Mesenchymal stem cell (in vitro differentiated cells and primary cell): ENCODE measurements at regions not wholly inside any gene's neighbourhood (a gene's known extent, or its start where the extent isn't known, plus 50 kb on each side); places are given as distances from the start of the nearest gene placed in this dataset.

ENCODE experiments used
- DNase-seq: peaks from one replicate; pipeline ENCODE4 v3.0.0-alpha.2; 2013
- H2AFZ ChIP-seq: one replicate; pipeline ENCODE4 v1.6.1; 2013; ENCODE audit warnings: low read depth, mild to moderate bottlenecking, control low read depth, inconsistent platforms, low read length, moderate library complexity
- H2AK5ac ChIP-seq: 2 replicates; pipeline ENCODE4 v1.6.1; 2013; ENCODE audit warnings: low read length, moderate library complexity, mild to moderate bottlenecking, inconsistent platforms; ENCODE audit not compliant: severe bottlenecking
- H2BK120ac ChIP-seq: one replicate; pipeline ENCODE4 v1.6.1; 2013; ENCODE audit warnings: low read depth, mild to moderate bottlenecking, inconsistent platforms, low read length, moderate library complexity
- H2BK12ac ChIP-seq, 2 experiments: one replicate each; pipeline ENCODE4 v1.6.1; 2013; ENCODE audit warnings: inconsistent platforms in 2 of 2, low read length in 2 of 2, mild to moderate bottlenecking in 2 of 2, moderate library complexity in 2 of 2, control low read depth in 1 of 2
- H2BK15ac ChIP-seq: one replicate; pipeline ENCODE4 v1.6.1; 2013; ENCODE audit warnings: mild to moderate bottlenecking, low read depth, inconsistent platforms; ENCODE audit not compliant: poor library complexity, severe bottlenecking
- H2BK5ac ChIP-seq: 2 replicates; pipeline ENCODE4 v1.6.1; 2013; ENCODE audit warnings: low read depth, mild to moderate bottlenecking, low read length, control low read depth, inconsistent platforms; ENCODE audit not compliant: poor library complexity, severe bottlenecking
- H3K14ac ChIP-seq, 2 experiments: one replicate each; pipeline ENCODE4 v1.6.1; 2013; ENCODE audit warnings: inconsistent platforms in 2 of 2, low read length in 2 of 2, control low read depth in 1 of 2, mild to moderate bottlenecking in 1 of 2, moderate library complexity in 1 of 2
- H3K18ac ChIP-seq, 2 experiments: one replicate each; pipeline ENCODE4 v1.6.1; 2013; ENCODE audit warnings: inconsistent platforms in 2 of 2, low read length in 2 of 2, control low read depth in 1 of 2, low read depth in 1 of 2, mild to moderate bottlenecking in 1 of 2
- H3K23ac ChIP-seq, 2 experiments: one replicate each; pipeline ENCODE4 v1.6.1; 2013; ENCODE audit warnings: inconsistent platforms in 2 of 2, low read length in 2 of 2, mild to moderate bottlenecking in 2 of 2, moderate library complexity in 2 of 2, control low read depth in 1 of 2
- H3K27ac ChIP-seq: 2 replicates; pipeline ENCODE4 v1.5.1; 2013; ENCODE audit warnings: mild to moderate bottlenecking, moderate library complexity, low read length, control low read depth, inconsistent platforms; ENCODE audit not compliant: poor library complexity, severe bottlenecking
- H3K27me3 ChIP-seq, 2 experiments: 2 replicates each; pipeline versions ENCODE4 v1.6.1 to v1.7.0; 2013; ENCODE audit warnings: low read length in 2 of 2, mild to moderate bottlenecking in 2 of 2, moderate library complexity in 2 of 2, control low read depth in 1 of 2, inconsistent platforms in 1 of 2; ENCODE audit not compliant: control insufficient read depth in 1 of 2, insufficient read depth in 1 of 2
- H3K36me3 ChIP-seq, 2 experiments: 2 replicates each; pipeline versions ENCODE4 v1.6.1 to v1.7.0; 2013; ENCODE audit warnings: low read length in 2 of 2, control low read depth in 1 of 2, inconsistent platforms in 1 of 2, low read depth in 1 of 2, mild to moderate bottlenecking in 1 of 2; ENCODE audit not compliant: insufficient read depth in 2 of 2, control insufficient read depth in 1 of 2
- H3K4ac ChIP-seq, 2 experiments: one replicate each; pipeline ENCODE4 v1.6.1; 2013; ENCODE audit warnings: inconsistent platforms in 2 of 2, low read length in 2 of 2, mild to moderate bottlenecking in 2 of 2, moderate library complexity in 2 of 2, control low read depth in 1 of 2, low read depth in 1 of 2
- H3K4me1 ChIP-seq: 2 replicates; pipeline ENCODE4 v1.6.1; 2013; ENCODE audit warnings: low read depth, low read length, control low read depth; ENCODE audit not compliant: control insufficient read depth, insufficient read depth
- H3K4me2 ChIP-seq: 2 replicates; pipeline ENCODE4 v1.6.1; 2013; ENCODE audit warnings: low read length, mild to moderate bottlenecking, inconsistent platforms; ENCODE audit not compliant: poor library complexity, severe bottlenecking
- H3K4me3 ChIP-seq, 2 experiments: 2 replicates each; pipeline versions ENCODE4 v1.5.1 to v1.7.0; 2013; ENCODE audit warnings: low read length in 2 of 2, mild to moderate bottlenecking in 2 of 2, control low read depth in 1 of 2, low read depth in 1 of 2; ENCODE audit not compliant: insufficient read depth in 1 of 2
- H3K79me1 ChIP-seq: replicated peaks from 2 replicates; pipeline ENCODE4 v1.6.1; 2013; ENCODE audit warnings: mild to moderate bottlenecking, control low read depth, low read length, inconsistent platforms; ENCODE audit not compliant: poor library complexity, severe bottlenecking
- H3K9ac ChIP-seq: 2 replicates; pipeline ENCODE4 v1.7.0; 2013; ENCODE audit warnings: mild to moderate bottlenecking, low read length, moderate library complexity
- H3K9me3 ChIP-seq: 2 replicates; pipeline ENCODE4 v1.7.0; 2013; ENCODE audit warnings: mild to moderate bottlenecking, low read length; ENCODE audit not compliant: control insufficient read depth
- H4K8ac ChIP-seq: one replicate; pipeline ENCODE4 v1.6.1; 2013; ENCODE audit warnings: inconsistent platforms, mild to moderate bottlenecking, low read length, moderate library complexity
- H4K91ac ChIP-seq: one replicate; pipeline ENCODE4 v1.6.1; 2013; ENCODE audit warnings: mild to moderate bottlenecking, low read length, inconsistent platforms
- WGBS: methylation state at CpG from one replicate; pipeline ENCODE4 v1.1.7; 2013; ENCODE audit warnings: mixed read lengths; 5-methylcytosine and 5-hydroxymethylcytosine counted together

GRCh38 chr2:18290386-18290785 lies 270.1 kb downstream of the RDH14 start:
- H3K79me1 ChIP-seq, result no peaks in the 10 kb centered on the region

GRCh38 chr2:18286897-18287296 lies 273.6 kb downstream of the RDH14 start:
- Histone ChIP-seq H3K9ac (no peak overlapping the region), H3K4me2 (no peak overlapping the region), H2AFZ (no peak overlapping the region), H3K27ac (no peak overlapping the region), H3K9me3 (no peaks in the 10 kb centered on the region), H2BK15ac (no peak overlapping the region), H3K36me3 (no peaks in the 10 kb centered on the region), H2BK120ac (no peak overlapping the region), H2BK5ac (no peak overlapping the region), H4K91ac (no peak overlapping the region), H3K27me3 (no peaks in the 10 kb centered on the region), H3K14ac (no peak overlapping the region), H2AK5ac (no peak overlapping the region), H3K18ac (no peak overlapping the region), H3K4me3 (no peak overlapping the region), H3K79me1 (no peaks in the 10 kb centered on the region), H4K8ac (no peak overlapping the region), H3K4me1 (no peaks in the 10 kb centered on the region), H2BK12ac (no peak overlapping the region), H3K4ac (no peak overlapping the region), H3K23ac (no peak overlapping the region)
- no peak for DNase-seq

More at GRCh38 chr2:18290386-18290785, 270.1 kb downstream of the RDH14 start:
- H2BK120ac ChIP-seq, result no peak overlapping the region
- H3K27me3 ChIP-seq, result no peaks in the 10 kb centered on the region
- H3K18ac ChIP-seq, result no peak overlapping the region
- DNase-seq, result peak; percentile 42
- no peak overlapping the region for H3K4me2 ChIP-seq
- no peaks in the 10 kb centered on the region for H3K36me3 ChIP-seq
- no peak overlapping the region for H3K27ac ChIP-seq
- H3K23ac ChIP-seq, result no peak overlapping the region
- no peak overlapping the region for H2BK12ac ChIP-seq
- no peak overlapping the region for H3K4me3 ChIP-seq
- no peak overlapping the region for H4K8ac ChIP-seq
- H2AFZ ChIP-seq, result no peak overlapping the region
- no peak overlapping the region for H3K4ac ChIP-seq
- no peak overlapping the region for H2BK5ac ChIP-seq
- no peak overlapping the region for H2BK15ac ChIP-seq
- no peaks in the 10 kb centered on the region for H3K4me1 ChIP-seq
- H2AK5ac ChIP-seq, result no peak overlapping the region
- no peak overlapping the region for H3K9ac ChIP-seq
- no peak overlapping the region for H3K14ac ChIP-seq
- H4K91ac ChIP-seq, result no peak overlapping the region
- no peaks in the 10 kb centered on the region for H3K9me3 ChIP-seq

- no peak overlapping the region for H2BK120ac ChIP-seq
- H2BK5ac ChIP-seq, result no peak overlapping the region
- no peak for DNase-seq
- no peaks in the 10 kb centered on the region for H3K4me1 ChIP-seq
- H3K4me3 ChIP-seq, result no peak overlapping the region
- 94% methylated on average over 3 of the region's 4 CpGs for WGBS
- H2AK5ac ChIP-seq, result no peak overlapping the region
- no peak overlapping the region for H2BK15ac ChIP-seq
- H4K91ac ChIP-seq, result no peak overlapping the region
- no peak overlapping the region for H3K14ac ChIP-seq
- H3K9ac ChIP-seq, result no peak overlapping the region
- H3K4me2 ChIP-seq, result no peak overlapping the region
- no peak overlapping the region for H2BK12ac ChIP-seq
- no peaks in the 10 kb centered on the region for H3K9me3 ChIP-seq
- no peak overlapping the region for H4K8ac ChIP-seq
- no peaks in the 10 kb centered on the region for H3K36me3 ChIP-seq
- H3K18ac ChIP-seq, result no peak overlapping the region
- no peak overlapping the region for H3K27ac ChIP-seq
- H2AFZ ChIP-seq, result no peak overlapping the region
- H3K4ac ChIP-seq, result no peak overlapping the region
- no peaks in the 10 kb centered on the region for H3K79me1 ChIP-seq
- H3K23ac ChIP-seq, result no peak overlapping the region
- no peaks in the 10 kb centered on the region for H3K27me3 ChIP-seq
Measured at GRCh38 chr2:18284331-18284730, 276.1 kb downstream of the RDH14 start.

- no peak overlapping the region for H2BK5ac ChIP-seq
- no peaks in the 10 kb centered on the region for H3K79me1 ChIP-seq
- DNase-seq, result no peak
- no peak overlapping the region for H2AFZ ChIP-seq
- no peak overlapping the region for H3K4me3 ChIP-seq
- no peaks in the 10 kb centered on the region for H3K9me3 ChIP-seq
- H2BK15ac ChIP-seq, result no peak overlapping the region
- H3K4ac ChIP-seq, result no peak overlapping the region
- H3K23ac ChIP-seq, result no peak overlapping the region
- no peak overlapping the region for H3K14ac ChIP-seq
- no peak overlapping the region for H3K4me2 ChIP-seq
- H3K36me3 ChIP-seq, result no peaks in the 10 kb centered on the region
- H3K27me3 ChIP-seq, result no peaks in the 10 kb centered on the region
- no peak overlapping the region for H3K18ac ChIP-seq
- no peak overlapping the region for H2BK12ac ChIP-seq
- H3K9ac ChIP-seq, result no peak overlapping the region
- H3K4me1 ChIP-seq, result no peaks in the 10 kb centered on the region
- no peak overlapping the region for H2AK5ac ChIP-seq
- no peak overlapping the region for H4K91ac ChIP-seq
- H4K8ac ChIP-seq, result no peak overlapping the region
- H2BK120ac ChIP-seq, result no peak overlapping the region
- no peak overlapping the region for H3K27ac ChIP-seq
Measured at GRCh38 chr2:18282026-18282425, 278.4 kb downstream of the RDH14 start.
